ENCODE measurements at regions not wholly inside any gene's neighbourhood (a gene's known extent, or its start where the extent isn't known, plus 50 kb on each side); places are given as distances from the start of the nearest gene placed in this dataset.
A peak's percentile ranks its signal among the peaks of the same experiment; 100 is the strongest.
"Not testable (repeated sequence)": the region's sequence is repeated elsewhere in the genome, so short reads cannot be mapped to it uniquely, and the experiment has no call there.

DNA sequence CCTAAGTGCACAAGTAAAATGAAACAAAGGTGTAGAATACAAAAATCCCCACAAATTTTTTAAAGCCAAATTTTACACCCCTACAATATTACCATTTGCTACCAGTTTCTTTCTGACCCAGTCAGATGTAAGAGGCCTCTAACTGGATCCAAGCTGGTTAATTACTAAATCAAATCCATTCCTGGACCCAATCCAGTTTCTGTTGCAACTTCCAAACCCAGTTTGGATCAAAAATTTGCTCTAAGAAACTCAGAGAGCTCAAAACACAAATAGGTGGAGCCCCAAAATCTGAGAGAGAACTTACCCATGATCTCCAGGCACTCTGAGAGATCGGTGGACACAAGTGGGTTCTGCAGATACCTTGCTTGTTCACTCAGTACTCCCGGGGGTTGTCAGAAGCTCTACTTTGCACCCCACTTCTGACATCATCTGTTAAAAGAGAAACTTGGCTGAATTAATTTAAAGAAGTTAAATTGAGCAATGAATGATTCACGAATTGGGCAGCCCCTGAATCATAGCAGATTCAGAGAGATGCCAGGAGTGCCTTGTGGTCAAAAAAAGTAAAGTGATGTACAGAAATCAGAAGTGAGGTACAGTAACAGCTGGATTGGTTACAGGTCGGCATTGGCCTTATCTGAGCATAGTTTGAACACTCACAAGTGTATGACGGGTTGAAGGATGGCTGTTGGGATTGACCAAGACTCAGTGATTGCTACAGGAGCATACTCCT lies 448.0 kb downstream of the KCNT2 start:
- no peak for DNase-seq (ENCODE audit: low read depth in 2 of 3, low spot score in 2 of 3)

DNA sequence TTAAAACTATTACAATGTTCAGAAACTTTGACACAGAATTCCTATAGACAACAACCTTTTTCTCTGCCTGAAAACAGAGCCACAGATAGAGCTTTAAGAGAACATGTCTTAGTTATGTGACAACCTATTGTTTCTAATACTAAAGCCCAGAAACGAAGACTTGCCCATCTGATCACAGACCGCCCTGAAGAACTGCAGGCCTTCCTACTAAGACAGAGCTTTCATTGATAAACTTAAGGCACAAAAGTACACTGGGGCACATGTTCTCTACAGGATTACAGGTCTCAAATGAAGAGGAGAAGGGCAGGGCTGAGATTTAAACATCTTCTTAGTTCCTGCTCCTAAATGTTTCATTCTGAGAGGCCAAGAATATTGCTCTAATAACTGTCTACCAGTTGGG lies 452.7 kb downstream of the KCNT2 start:
- no peak for DNase-seq (ENCODE audit: low read depth in 2 of 3, low spot score in 2 of 3)

DNA sequence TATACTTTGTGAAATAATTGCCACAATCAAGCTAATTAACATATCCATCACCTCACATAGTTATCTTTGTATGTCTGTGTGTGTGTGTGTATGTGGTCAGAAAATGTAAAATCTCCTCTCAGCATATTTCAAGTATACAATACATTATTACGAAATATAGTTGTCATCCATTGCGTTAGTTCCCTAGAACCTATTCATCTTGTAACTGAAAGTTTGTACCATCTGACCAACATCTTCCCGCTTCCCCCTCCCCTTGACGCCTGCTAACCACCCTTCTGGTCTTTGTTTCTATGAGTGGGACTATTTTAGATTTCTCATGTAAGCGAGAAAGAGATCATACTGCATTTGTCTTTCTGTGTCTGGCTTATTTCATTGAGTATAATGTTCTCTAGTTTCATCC lies 455.3 kb downstream of the KCNT2 start:
- DNase-seq (ENCODE audit: low read depth in 2 of 3, low spot score in 2 of 3): no peak

DNA sequence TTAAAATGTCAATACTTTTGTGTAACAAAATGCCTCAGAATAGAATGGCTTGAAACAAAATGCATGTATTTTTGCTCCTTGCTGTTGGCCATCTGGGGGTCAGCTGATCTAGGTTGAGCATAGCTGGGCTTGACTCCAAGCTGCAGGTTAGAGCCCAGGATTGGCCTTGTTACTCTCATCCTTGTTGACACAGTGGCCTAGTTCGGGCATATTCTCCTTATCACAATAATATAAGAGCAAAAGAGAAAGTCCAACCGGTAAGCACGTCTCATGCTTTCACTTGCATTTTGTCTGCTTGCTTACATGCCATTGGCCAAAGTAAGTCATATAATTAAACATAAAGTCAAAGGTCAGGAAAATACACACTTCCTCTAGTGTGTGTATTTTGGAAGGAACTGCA lies 456.2 kb downstream of the KCNT2 start:
- DNase-seq (ENCODE audit: low read depth in 2 of 3, low spot score in 2 of 3): no peak

DNA sequence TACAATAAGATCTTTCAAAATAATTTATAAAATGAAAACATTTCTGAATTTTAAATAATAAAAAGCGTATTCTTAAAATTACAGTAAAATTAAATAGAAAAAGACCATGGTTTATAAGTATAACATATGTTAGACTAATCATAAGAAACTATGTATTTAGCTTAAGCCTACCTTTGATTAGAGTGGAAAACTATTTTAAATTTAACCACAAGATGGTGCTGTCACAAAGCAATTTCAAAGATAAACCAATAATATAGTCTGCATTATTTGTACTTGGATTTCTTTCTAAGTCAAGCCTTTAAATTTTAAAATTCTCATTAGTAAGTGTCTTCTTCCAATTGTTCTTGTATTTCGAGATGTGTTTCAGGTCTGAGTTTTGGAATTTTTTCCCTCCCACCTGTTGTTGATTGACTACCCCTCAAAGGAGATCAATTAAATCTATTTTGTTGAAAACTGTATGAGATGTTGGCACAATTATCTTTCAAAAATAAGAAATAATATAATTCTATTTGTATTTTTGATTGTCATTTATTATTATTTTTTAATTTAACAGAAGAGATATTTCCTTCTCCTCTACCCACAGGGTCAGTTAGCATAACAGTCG lies 459.8 kb downstream of the KCNT2 start:
- DNase-seq (ENCODE audit: low read depth in 2 of 3, low spot score in 2 of 3): peak in 2 of 3 donors; percentile 23 to 67

DNA sequence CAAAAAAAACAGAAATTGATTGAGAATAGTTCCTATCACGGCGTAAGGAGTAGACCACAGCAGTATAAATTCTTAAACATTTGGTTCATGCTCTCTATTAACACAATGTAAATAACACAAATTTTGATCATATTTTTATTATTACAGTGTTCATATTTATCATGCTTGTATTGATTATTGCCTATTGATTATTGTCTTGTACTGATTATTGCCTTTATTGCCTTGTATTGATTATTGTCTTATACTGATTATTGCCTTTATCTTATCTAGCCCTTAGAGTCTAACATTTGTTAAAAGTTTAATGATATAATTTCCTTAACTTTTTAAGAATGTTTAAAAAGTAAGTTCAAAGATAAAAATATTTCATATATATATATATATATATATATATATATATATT lies 460.7 kb downstream of the KCNT2 start:
- no peak for DNase-seq (ENCODE audit: low read depth in 2 of 3, low spot score in 2 of 3)

DNA sequence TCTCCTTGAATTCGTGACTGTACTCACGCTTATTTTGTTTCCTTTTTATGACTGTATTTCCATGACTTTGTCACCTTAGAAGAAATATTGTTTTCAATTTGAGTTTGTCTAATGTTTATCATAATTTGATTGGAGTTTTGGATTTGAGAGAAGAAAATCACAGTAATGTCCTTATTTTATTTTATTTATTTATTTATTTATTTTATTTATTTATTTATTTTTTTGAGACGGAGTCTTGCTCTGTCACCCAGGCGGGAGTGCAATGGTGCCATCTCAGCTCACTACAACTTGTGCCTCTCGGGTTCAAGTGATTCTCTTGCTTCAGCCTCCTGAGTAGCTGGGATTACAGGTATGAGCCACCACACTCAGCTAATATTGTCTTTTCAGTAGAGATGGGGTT lies 463.1 kb downstream of the KCNT2 start:
- DNase-seq (ENCODE audit: low read depth in 2 of 3, low spot score in 2 of 3): not testable (repeated sequence)

DNA sequence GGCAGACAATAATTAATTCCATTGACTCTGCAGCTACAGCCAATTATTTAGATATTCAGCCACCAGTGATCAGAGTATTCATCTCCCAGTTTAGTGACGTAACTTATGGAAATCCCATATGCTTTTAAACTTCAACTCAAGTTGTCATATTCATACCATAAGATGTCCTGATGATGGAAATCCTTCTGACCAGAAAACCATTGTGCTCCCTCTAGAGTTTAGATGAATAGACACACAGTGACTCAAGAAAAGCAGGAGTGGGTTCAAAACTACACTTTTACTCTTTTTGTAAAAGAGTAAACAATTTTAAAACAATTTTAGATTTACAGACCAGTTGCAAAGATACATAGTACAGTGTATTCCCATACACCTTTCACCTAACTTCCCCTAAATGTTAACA lies 463.7 kb downstream of the KCNT2 start:
- no peak for DNase-seq (ENCODE audit: low read depth in 2 of 3, low spot score in 2 of 3)

DNA sequence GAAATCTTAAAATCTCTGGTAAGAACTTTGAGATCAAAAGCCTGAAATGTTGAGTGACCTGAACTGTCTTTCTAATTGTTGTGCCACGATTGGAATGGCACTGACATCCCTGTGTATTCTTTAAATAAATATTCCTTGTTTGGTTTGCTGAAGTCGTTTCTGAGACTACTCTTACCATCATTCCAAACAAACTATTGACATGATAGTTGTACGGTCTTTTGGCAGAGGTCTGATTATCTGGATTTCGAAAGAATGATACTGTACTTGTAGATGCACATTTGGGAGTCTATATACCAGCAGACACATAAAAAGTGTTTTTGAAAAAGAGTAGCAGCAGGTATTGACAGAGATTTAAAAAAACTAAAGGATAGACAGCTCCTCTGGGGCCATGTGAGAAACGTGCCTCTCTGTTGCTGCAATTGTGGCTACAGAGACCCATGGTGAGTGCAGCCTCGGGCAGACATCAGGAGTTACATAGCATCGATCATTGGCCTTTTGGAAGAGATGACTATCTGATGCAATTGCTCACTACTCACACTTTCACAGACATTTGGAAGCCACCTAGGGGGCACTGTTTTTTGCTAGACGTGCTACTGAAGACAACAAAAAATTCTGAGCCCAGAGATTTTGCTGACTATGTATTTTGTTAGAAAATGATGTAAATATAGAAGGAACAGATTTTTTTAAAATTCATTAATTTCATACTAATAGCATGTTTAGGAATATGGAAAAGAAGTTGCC lies 464.5 kb downstream of the KCNT2 start:
- DNase-seq (ENCODE audit: low read depth in 2 of 3, low spot score in 2 of 3): no peak

DNA sequence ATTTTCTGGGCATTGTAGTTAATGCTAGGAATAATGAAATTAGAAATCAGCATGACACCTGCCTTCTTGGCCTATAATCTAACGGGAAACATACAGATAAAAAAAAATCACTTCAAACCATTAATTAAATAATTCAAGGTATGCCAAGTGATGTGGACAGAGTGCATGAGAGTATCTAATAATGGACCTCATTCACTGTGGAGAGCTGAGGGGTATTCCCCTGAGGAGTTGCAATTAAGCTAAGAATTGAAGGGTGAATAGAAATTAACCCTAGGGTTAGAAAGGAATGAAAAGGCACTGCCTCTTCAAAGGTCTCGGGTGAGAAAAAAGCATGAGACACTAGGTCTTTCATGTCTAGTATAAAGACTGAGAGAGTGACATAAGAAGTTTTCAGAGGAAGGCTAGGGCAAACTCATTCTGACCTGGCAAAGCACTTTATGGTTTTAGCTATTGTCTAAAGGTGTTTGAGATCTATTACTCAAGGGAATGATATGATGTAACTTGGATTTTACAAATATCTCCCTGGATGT lies 466.1 kb downstream of the KCNT2 start:
- DNase-seq (ENCODE audit: low read depth in 2 of 3, low spot score in 2 of 3): no peak

DNA sequence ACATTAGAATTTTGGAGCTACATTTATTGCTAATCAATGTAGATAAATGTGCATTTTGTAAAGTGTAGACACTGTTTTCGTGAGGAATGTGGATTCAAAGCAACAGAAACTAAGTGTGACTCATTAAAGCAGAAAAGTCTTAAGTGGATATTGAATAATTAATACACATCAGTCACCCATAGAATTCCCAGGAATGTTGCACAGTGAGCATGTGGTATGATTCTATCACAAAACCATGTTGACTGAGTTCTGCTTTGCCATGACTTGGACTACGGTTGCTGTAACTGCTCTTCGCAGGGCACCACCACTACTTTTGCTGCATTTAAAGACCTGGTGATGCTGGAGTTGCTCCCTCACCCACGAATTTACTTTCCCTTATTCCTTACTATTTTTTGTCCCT lies 471.8 kb downstream of the KCNT2 start:
- DNase-seq (ENCODE audit: low read depth in 2 of 3, low spot score in 2 of 3): no peak

DNA sequence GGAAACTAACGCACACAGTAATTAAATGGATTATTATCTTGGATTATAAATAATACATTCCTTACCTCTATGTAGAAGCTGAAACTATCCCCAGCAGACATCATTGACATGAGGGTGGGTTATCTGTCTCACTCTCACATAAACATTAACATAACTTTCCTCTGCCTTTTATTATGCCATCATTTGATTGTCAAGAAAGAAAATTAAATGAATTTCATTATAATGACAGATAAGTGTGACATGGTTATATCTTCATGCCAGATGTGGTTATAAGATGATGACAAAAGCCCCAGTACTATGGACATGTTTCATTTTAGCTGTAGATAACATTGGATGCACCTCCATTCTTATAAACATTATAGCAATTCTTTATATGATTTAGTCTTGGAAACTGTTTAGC lies 476.5 kb downstream of the KCNT2 start:
- DNase-seq (ENCODE audit: low read depth in 2 of 3, low spot score in 2 of 3): no peak

DNA sequence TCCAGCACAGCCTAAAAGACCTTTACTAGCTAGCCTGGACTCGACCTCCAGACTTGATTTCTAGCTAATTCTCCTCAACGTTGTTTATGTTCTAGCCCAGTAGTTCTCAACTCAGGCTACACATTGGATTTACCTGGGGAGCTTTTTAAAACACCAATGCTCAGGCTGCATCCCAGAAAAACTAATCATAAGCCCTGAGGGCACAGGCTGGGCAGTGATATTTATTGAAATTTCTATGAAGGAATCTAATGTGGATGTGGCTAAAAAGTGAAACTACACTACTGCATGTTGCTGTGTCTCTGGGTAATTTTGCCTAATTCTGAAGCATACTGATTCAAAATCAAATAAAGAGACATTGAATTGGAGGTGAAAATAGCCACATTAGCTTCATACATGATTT lies 479.4 kb downstream of the KCNT2 start:
- no peak for DNase-seq (ENCODE audit: low read depth in 2 of 3, low spot score in 2 of 3)

DNA sequence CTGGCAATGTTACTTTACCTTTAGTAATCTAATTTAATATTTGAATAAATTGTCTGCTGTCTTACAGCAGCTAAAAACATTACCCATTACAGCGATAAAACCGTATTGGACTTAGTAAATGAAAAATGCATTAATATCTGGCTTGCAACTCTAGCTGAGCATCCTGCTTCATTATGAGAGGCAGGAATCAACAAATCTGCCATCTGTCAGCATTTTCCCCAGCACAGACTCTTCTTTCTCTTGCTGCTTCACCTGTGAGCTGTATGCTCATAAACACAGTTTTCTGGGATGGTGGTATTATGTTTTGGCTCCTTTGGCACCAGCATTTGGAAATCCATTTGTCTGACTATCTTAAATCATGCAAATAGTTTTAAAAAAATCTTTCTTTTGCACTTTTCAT lies 487.1 kb downstream of the KCNT2 start:
- no peak for DNase-seq (ENCODE audit: low read depth in 2 of 3, low spot score in 2 of 3)

DNA sequence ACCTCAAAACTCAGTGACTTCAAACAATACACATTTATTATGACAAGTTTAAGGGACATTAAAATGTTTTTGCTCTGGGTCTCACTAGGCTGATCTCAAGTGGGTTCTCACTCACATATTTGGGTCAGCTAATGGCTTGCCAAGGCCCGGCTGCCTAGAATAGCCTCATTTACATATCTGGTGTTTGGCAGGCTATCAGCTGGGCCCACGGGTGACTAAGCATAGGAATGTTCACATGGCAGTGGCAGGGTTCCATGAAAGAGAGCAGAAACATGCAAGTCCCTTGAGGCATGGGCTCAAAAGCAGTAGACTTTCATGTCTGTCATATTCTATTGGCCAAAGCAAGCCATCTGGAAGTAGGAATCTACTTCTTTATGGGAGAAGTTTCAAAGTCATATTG lies 492.6 kb downstream of the KCNT2 start:
- DNase-seq (ENCODE audit: low read depth in 2 of 3, low spot score in 2 of 3): no peak

DNA sequence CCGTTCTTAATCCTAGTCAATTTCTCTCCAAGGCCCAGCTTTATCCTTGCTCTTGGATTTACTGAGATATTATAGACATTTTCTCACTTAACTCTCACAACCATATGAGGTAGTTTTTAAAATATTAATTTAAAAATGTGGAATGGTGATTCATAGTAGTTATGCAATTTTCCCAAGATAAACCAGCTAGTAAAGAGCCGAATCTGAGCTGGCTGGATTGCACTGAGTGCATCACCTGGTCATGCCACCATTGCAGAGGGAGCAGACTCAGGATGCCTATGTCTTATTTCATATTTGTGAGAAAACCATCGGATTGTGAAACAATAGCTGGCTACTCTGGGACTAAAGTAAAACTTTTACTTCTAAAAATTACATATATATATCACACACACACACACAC lies 494.0 kb downstream of the KCNT2 start:
- DNase-seq (ENCODE audit: low read depth in 2 of 3, low spot score in 2 of 3): no peak

DNA sequence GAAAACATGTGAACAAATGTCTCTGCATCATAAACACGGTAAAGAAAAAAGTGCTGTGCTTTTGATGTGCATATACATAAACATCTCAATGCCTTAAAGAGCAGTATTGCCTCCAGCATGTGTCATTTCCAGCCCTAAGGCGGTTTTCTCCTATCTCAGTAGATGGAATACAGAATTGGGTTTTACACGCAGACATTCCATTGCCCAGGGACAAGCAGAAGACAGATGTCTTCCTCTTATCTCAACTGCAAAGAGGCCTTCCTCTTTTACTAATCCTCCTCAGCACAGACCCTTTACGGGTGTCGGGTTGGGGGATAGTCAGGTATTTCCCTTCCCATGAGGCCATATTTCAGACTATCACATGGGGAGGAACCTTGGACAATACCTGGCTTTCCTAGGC lies 499.2 kb downstream of the KCNT2 start:
- DNase-seq (ENCODE audit: low read depth in 2 of 3, low spot score in 2 of 3): not testable (repeated sequence)

DNA sequence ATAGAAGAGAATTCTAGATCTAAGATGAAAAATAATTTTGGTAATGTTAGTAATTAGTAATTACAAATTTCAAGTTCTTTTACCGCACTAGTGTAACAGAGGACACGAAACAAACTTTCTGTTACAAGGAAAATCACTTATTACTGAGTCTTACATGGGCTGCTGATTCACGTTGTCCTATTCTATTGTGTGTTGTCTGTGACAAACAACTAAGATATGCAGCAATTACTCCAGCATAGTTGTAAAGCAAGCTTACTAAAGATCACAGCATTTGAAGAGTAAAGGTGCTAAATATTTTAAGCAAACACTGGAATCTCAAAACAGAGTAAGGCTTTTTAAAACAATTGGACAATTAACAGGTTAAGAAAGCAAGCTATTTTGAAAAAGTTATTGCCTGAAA lies 502.3 kb downstream of the KCNT2 start:
- DNase-seq (ENCODE audit: low read depth in 2 of 3, low spot score in 2 of 3): no peak

DNA sequence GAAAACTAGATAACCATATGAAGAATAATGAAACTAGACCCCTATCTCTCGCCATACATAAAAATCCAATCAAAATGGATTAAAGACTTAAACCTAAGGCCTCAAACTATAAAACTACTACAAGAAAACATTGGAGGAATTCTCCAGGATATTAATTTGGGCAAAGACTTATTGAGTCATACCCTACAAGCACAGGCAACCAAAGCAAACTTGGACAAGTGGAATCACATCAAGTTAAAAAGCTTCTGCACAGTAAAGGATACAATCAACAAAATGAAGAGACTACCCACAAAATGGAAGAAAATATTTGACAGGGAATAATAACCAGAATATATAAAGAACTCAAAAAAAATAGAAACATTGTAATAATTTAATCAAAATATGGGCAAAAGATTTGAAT lies 505.4 kb downstream of the KCNT2 start:
- no peak for DNase-seq (ENCODE audit: low read depth in 2 of 3, low spot score in 2 of 3)

DNA sequence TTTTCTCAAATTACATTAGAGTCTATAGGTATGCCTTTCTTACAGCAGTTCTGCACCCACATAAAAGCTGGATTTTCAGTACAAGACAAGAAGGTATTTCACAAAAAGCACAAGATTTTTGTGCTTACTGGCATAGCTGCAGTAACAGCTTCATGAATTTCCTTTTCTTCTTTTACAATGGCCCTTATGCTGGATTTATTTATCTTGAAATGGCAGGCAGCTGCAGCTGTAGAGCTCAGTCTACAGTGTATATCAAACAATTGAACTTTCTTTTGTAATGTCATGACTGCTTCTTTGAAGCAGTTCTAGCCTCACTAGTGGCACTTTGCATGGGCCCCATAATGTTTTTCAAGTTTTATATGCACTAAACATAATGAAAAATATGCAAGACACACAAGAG lies 510.2 kb downstream of the KCNT2 start:
- no peak for DNase-seq (ENCODE audit: low read depth in 2 of 3, low spot score in 2 of 3)

DNA sequence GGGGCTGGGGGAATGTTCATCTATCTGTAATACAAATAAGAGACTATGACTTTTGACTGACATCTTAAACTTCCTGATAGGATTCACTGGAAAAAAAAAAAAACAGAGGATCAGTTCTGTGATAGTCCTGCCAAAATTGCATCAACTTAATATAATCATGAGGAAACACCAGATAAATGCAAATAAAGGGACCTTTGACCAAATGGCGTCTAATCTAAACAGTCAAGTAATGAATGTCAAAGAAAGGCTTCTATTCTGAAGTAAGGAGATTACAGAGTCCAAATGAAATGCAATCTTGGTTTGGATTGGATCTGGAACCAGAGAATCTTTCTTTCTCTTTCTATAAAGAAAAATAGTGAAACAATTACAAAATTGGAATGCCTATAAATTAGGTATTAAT lies 513.4 kb downstream of the KCNT2 start:
- no peak for DNase-seq (ENCODE audit: low read depth in 2 of 3, low spot score in 2 of 3)

Measured in hematopoietic multipotent progenitor cell (in vitro differentiated cells).